ENCODE measurements at regions not wholly inside any gene's neighbourhood (a gene's known extent, or its start where the extent isn't known, plus 50 kb on each side); places are given as distances from the start of the nearest gene placed in this dataset.

DNA sequence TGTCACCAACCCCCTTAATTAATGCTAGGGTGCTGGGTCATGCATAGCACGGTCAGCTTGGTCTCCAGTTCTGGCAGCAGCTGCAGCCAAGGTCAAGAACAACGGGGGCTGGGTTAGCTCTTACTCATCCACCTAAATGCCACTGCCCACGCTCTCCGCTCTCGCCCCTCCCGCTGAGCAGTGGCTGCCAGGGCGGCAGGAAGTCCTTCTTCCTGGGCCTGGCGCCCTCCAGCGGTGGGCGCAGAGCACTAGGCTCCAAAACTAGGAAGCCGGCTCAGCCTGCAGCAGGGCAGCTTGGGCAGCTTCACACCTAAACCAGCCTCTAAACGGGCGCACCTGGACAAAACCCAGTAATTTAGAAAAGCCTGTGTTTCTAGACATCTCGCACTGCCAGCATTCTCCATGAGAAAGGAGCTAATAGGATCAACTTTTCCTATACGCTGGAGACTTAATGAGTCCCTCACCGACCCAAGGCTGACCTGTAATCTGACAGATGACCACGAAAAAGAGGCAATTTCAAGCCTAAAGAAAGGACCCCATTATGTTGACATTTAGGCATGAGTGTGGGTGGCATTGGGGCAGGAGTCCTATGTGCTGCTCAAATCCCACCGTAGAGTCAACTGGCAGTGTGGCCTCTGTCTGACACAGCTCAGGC, 78.4 kb upstream of the LRRN2 start:
- TF ChIP-seq, protein P1, sequence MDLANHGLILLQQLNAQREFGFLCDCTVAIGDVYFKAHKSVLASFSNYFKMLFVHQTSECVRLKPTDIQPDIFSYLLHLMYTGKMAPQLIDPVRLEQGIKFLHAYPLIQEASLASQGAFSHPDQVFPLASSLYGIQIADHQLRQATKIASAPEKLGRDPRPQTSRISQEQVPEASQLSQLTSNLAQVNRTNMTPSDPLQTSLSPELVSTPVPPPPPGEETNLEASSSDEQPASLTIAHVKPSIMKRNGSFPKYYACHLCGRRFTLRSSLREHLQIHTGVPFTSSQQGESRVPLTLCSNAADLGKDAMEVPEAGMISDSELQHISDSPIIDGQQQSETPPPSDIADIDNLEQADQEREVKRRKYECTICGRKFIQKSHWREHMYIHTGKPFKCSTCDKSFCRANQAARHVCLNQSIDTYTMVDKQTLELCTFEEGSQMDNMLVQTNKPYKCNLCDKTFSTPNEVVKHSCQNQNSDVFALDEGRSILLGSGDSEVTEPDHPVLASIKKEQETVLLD (IDR thresholded peaks at IDR 0.05) = no peak; the same call in 1 of the 2 replicates
- TF ChIP-seq PBX2 (CRISPR knock-in tag; IDR thresholded peaks at IDR 0.05; ENCODE audit: low read depth) (no peak), PBX2 (tag; conservative IDR thresholded peaks at IDR 0.05; ENCODE audit: low read depth) (no peak), RCOR1 (IDR thresholded peaks at IDR 0.05; ENCODE audit: borderline replicate concordance in 1 of 2, low read depth in 2 of 2, low read length in 2 of 2) (peak in 1 of 2 experiments; percentile 66; a peak in 2 of 4 replicates), CTCF (IDR thresholded peaks at IDR 0.05 in 2 of 3, conservative IDR thresholded peaks at IDR 0.05 in 1 of 3; ENCODE audit: insufficient read depth in 2 of 3, low read depth in 1 of 3, low read length in 3 of 3) (peak; percentile 93 to 97 (median 95)), ZNF639 (CRISPR knock-in tag; conservative IDR thresholded peaks at IDR 0.05 in 1 of 2, IDR thresholded peaks at IDR 0.05 in 1 of 2) (no peak), ETV5 (CRISPR knock-in tag; IDR thresholded peaks at IDR 0.05; ENCODE audit: low read depth) (peak; percentile 75), DMBX1 (CRISPR knock-in tag; IDR thresholded peaks at IDR 0.05; ENCODE audit: borderline replicate concordance) (no peak)
